Activated CD4-positive, alpha-beta memory T cell treated with anti-CD3 and anti-CD28 coated beads for 36 hours (primary cell): ENCODE measurements at regions not wholly inside any gene's neighbourhood (a gene's known extent, or its start where the extent isn't known, plus 50 kb on each side); places are given as distances from the start of the nearest gene placed in this dataset.
"Not testable (repeated sequence)": the region's sequence is repeated elsewhere in the genome, so short reads cannot be mapped to it uniquely, and the experiment has no call there.

ENCODE experiments used
- CTCF ChIA-PET: fragments of 350-600 bp; sonication (Branson Sonifier 250); formaldehyde crosslinking; loops from one replicate; lab custom pipeline; 2021; ENCODE audit warnings: antibody characterized with exemption, inconsistent platforms; lab: Charles Lee
- POLR2A ChIA-PET: fragments of 350-600 bp; sonication (Branson Sonifier 250); formaldehyde crosslinking; loops from one replicate; lab custom pipeline; 2021; ENCODE audit warnings: antibody characterized with exemption; lab: Charles Lee
- DNase-seq: peaks from one replicate; pipeline ENCODE4 v3.0.0-alpha.2; 2020
- H3K27ac Mint-ChIP-seq: one replicate; pipeline ENCODE4 v1.8.0; 2021; ENCODE audit warnings: mixed read lengths
- H3K27me3 Mint-ChIP-seq: one replicate; pipeline ENCODE4 v1.8.0; 2021; ENCODE audit warnings: mixed read lengths
- H3K36me3 Mint-ChIP-seq: one replicate; pipeline ENCODE4 v1.8.0; 2021; ENCODE audit warnings: mixed read lengths
- H3K4me1 Mint-ChIP-seq: one replicate; pipeline ENCODE4 v1.8.0; 2021; ENCODE audit warnings: low read depth, mixed read lengths
- H3K4me3 Mint-ChIP-seq: one replicate; pipeline ENCODE4 v1.8.0; 2021; ENCODE audit warnings: mild to moderate bottlenecking, mixed read lengths
- H3K9me3 Mint-ChIP-seq: one replicate; pipeline ENCODE4 v1.8.0; 2021; ENCODE audit warnings: mixed read lengths
- intact Hi-C: fragments of 100-400 bp; cut with micrococcal nuclease; formaldehyde crosslinking; loops from one replicate; pipeline ENCODE4 v1.15.1; 2023

DNA sequence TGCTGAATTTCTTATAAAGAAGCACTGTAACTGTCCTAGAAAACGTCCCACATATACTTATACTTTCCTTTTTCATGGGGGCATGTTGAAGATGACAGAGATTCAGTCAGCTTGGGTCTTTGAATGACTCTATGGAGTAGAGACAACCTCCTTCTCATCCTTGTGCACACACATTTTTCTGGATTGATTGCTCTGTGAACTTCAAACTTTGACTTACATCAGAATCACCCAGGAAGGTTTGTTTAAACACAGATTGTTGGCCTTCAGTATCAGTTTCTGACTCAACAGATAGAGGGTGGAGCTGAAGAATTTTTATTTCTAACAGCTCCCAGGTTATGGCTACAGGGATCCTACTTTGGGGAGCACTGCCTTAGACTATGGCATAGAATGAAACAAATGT, 97.6 kb upstream of the DGKB start:
- CTCF ChIA-PET = interaction anchor here (1.0 kb wide), 1 partner anchor 16 kb away, joined by 4 read pairs; no protein-coding TSS in a partner anchor

DNA sequence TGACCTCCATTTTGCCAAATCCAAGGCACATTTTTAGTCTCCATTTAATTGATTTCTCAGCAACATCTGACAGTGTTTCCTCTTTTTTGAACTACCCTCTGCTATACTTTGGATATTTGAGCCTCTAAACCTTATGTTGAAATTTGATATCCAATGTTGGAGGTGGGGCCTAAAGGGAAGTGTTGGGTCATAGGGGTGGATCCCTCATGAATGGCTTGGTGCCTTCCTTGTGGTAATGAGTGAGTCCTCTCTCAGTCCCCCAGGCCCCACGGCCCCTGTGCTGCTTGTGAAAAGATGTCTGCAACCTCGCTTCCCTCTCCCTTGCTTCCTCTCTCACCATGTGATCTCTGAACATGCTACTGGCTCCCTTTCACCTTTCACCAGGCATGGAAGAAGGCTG, 96.8 kb upstream of the DGKB start:
- Mint-ChIP-seq H3K9me3 (no peaks in the 10 kb centered on the region), H3K27me3 (no peaks in the 10 kb centered on the region), H3K36me3 (no peaks in the 10 kb centered on the region), H3K4me1 (no peaks in the 10 kb centered on the region), H3K27ac (no peak overlapping the region), H3K4me3 (no peak overlapping the region)
- CTCF ChIA-PET = no interaction called here
- POLR2A ChIA-PET = no interaction called here
- intact Hi-C loops = no loop called here
- no peak for DNase-seq

More for the DNA sequence above, 97.6 kb upstream of the DGKB start:
- DNase-seq = no peak
- Mint-ChIP-seq H3K36me3 (no peaks in the 10 kb centered on the region), H3K9me3 (no peaks in the 10 kb centered on the region), H3K27ac (no peak overlapping the region), H3K4me1 (no peaks in the 10 kb centered on the region), H3K27me3 (no peaks in the 10 kb centered on the region), H3K4me3 (no peak overlapping the region)
- POLR2A ChIA-PET = no interaction called here
- intact Hi-C loops = no loop called here

DNA sequence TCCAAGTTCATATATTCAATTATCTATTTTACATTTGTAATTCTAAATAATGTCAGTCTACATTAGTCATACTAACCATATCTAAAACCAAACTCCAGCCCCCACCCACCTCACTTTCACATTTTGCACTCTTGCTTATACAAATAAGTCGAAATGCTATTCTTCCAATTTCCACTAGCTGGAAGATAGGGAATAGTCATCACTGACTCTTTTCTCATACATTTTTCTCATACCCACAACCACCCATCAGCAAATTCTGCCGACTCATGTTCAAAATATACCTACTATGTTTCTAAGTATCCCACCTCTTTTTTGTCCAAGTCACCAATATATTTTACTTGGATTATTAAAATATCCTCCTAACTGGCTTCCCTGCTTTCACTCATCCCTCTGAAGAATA, 93.2 kb upstream of the DGKB start:
- Mint-ChIP-seq H3K4me3 (no peak overlapping the region), H3K4me1 (no peaks in the 10 kb centered on the region), H3K36me3 (no peaks in the 10 kb centered on the region), H3K9me3 (no peaks in the 10 kb centered on the region), H3K27ac (no peak overlapping the region), H3K27me3 (no peaks in the 10 kb centered on the region)
- no peak for DNase-seq
- ChIA-PET POLR2A (no interaction called here), CTCF (interaction anchor here (2.0 kb wide), 1 partner anchor 20 kb away, joined by 5 read pairs; no protein-coding TSS in a partner anchor)
- intact Hi-C loops = no loop called here

DNA sequence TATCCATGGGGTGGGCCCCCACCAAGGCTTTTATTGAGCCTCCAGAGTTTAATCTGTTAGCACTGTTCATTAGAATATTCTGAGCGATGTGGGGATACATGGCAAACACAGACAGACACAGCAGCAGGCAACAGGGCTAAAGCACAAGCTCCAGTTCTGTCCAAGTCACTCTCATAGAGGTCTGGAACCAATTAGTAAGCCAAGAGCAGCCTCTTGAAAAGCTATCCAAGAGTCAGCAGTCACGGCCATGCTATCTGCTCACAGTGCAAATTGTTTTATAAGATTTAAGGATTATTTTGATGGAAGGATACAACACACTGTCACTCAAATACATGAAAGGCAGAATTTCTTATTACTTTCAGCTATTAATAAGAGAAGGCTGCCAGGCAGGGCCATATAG, 86.4 kb upstream of the DGKB start:
- POLR2A ChIA-PET = no interaction called here
- Mint-ChIP-seq H3K27me3 (no peaks in the 10 kb centered on the region), H3K9me3 (no peaks in the 10 kb centered on the region), H3K4me3 (no peak overlapping the region), H3K36me3 (no peaks in the 10 kb centered on the region), H3K27ac (no peak overlapping the region), H3K4me1 (no peaks in the 10 kb centered on the region)
- CTCF ChIA-PET = no interaction called here
- intact Hi-C loops = no loop called here
- no peak for DNase-seq

DNA sequence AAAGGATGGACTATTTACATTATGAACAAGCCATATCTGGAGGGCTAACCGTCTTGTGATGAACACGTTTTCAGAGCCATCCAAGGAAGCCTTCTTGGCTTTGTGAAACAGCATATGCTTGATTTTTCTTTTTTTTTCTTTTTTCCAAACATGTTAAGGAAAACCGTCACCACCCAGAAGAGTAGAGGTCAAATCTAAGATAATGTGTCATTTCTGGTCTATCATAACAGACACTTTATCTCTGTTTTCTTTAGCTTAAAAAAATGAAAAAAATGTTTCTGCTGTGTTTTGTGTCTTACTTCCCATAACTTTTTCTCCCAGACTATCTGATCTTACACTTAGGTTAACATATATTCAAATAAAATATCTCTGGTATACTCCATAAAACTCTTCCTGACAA, 76.1 kb upstream of the DGKB start:
- DNase-seq = no peak
- Mint-ChIP-seq H3K4me1 (no peaks in the 10 kb centered on the region), H3K36me3 (no peaks in the 10 kb centered on the region), H3K27ac (no peak overlapping the region), H3K27me3 (no peaks in the 10 kb centered on the region), H3K9me3 (peaks cover 5% of the 10 kb centered on the region), H3K4me3 (no peak overlapping the region)
- POLR2A ChIA-PET = no interaction called here
- CTCF ChIA-PET = no interaction called here
- intact Hi-C loops = no loop called here

DNA sequence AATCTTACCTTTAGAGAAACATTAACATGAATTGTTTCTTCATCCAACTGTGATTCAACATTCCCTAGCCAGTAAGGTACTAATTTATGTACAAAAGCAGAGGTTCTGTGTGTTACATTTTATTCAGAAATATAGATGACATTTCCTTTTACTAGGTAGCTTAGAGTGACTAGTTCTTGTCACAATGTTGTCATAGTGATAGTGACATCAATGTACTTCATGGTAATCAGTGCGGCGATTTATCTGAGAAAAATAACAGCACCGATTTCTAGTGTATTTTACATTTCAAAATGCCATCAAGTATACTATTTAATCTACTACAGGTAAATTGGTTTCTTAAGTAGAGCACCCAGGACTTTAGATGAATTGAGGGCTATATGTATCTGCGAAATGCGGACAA, 72.1 kb upstream of the DGKB start:
- CTCF ChIA-PET = no interaction called here
- Mint-ChIP-seq H3K36me3 (no peaks in the 10 kb centered on the region), H3K4me3 (no peak overlapping the region), H3K9me3 (no peaks in the 10 kb centered on the region), H3K27ac (no peak overlapping the region), H3K4me1 (no peaks in the 10 kb centered on the region), H3K27me3 (no peaks in the 10 kb centered on the region)
- no peak for DNase-seq
- POLR2A ChIA-PET = no interaction called here
- intact Hi-C loops = no loop called here

DNA sequence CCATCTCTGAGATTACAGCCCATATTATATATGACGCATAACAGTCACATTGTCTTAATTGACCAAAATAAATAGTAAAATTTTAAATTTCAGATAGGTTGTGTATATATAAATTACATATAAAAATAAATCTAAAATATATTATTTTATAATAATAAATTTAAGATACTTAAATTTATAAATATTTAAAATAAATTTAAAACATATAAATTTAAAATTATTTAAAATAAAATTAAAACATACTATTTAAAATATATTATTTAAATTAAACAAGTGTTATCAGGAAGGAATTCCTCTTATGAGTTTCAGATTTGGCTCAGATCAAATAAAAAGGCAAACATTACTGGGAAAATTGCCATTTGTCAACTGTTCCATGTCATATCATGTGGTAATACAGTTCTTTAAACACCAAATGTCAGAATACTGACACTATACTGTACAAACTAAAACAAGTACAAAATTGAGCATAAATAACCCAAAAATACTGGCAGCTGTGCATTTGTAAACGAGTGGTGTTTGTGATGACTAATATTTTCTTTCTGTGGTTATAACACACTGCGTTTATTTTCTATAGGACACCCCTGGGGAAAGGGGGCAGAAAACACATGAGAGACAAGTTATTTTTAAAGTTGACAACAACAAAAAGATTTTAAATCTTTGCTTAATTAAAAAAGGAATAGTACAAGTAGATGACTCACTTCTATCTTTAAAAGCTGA, 71.3 kb upstream of the DGKB start:
- intact Hi-C loops = no loop called here
- POLR2A ChIA-PET = no interaction called here
- no peaks in the 10 kb centered on the region for H3K4me1 Mint-ChIP-seq

DNA sequence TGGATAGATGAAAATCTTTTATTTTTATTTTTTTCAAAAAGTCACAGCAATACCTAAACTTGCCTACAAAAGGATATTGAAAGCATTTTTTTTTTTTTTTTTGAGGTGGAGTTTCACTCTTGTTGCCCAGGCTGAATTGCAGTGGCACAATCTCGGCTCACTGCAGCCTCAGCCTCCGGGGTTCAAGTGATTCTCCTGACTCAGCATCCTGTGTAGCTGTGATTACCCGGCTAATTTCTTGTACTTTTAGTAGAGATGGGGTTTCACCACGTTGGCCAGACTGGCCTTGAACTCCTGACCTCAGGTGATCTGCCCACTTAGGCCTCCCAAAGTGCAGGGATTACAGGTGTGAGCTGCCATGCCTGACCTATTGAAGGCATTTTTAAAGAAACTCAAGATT, 69.1 kb upstream of the DGKB start:
- H3K4me3 Mint-ChIP-seq, H3K36me3 Mint-ChIP-seq, H3K27ac Mint-ChIP-seq, H3K4me1 Mint-ChIP-seq, H3K9me3 Mint-ChIP-seq, H3K27me3 Mint-ChIP-seq, DNase-seq, intact Hi-C loops, CTCF ChIA-PET, POLR2A ChIA-PET: not testable (repeated sequence)

More for the DNA sequence above, 71.3 kb upstream of the DGKB start:
- CTCF ChIA-PET = no interaction called here
- no peak overlapping the region for H3K4me3 Mint-ChIP-seq
- no peak overlapping the region for H3K27ac Mint-ChIP-seq
- no peak for DNase-seq
- H3K36me3 Mint-ChIP-seq = no peaks in the 10 kb centered on the region
- H3K27me3 Mint-ChIP-seq = no peaks in the 10 kb centered on the region
- H3K9me3 Mint-ChIP-seq = no peaks in the 10 kb centered on the region

DNA sequence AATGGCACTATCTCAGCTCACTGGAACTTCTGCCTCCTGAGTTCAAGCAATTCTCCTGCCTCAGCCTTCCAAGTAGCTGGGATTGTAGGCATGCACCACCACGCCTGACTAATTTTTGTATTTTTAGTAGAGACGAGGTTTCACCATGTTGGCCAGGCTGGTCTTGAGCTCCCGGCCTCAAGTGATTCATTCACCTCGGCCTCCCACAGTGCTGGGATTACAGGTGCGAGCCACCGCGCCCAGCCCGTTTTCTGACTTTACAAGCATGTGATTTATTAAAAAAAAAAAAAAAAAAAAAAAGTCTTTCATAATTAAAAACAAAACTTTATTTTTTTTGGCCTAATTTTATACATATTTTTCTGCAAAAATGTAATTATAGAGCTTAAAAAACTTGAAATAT, 64.8 kb upstream of the DGKB start:
- H3K36me3 Mint-ChIP-seq, H3K27ac Mint-ChIP-seq, DNase-seq, H3K4me1 Mint-ChIP-seq, intact Hi-C loops, POLR2A ChIA-PET, H3K4me3 Mint-ChIP-seq, CTCF ChIA-PET, H3K9me3 Mint-ChIP-seq, H3K27me3 Mint-ChIP-seq: not testable (repeated sequence)

DNA sequence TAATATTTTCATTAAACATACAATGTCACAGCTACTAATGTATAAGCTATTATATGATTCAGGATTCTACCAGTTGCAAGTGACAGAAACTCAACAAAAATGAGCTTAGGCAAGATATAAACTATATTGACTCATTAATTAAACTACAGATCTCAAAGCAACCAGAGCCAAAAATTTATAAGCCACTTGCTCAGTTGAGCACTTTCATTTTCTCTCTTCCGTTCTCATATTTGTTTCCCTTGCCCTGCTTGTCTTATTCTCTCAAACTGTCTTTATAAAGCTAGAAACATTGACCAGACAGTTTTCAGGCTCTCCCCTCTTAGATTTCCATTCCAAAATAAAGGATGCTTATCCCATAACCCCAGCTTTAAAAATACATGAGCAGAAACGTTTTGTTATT, 60.2 kb upstream of the DGKB start:
- no peaks in the 10 kb centered on the region for H3K4me1 Mint-ChIP-seq
- no peaks in the 10 kb centered on the region for H3K36me3 Mint-ChIP-seq
- CTCF ChIA-PET = no interaction called here
- no peak overlapping the region for H3K27ac Mint-ChIP-seq
- POLR2A ChIA-PET = no interaction called here
- intact Hi-C loops = no loop called here
- H3K4me3 Mint-ChIP-seq = no peak overlapping the region
- no peak for DNase-seq
- H3K27me3 Mint-ChIP-seq = no peaks in the 10 kb centered on the region
- H3K9me3 Mint-ChIP-seq = no peaks in the 10 kb centered on the region

DNA sequence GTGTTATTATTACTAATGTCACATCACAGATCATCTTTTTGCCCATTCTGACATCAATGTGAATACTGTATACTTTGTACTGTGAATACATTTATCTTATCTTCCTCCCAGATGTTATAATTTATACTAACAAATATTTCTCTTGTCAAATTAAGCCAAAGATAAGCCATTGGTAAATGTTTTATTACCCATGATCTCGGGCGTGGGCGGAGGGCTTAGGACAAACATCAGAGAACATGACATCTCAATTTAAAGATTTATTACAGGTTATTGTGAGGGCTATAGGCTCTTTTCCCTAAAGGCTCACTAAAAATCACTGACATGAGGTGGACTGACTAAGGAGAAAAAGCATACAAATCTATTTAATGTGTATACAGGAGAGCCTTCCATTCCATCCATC, 58.2 kb upstream of the DGKB start:
- Mint-ChIP-seq H3K27ac (no peak overlapping the region), H3K27me3 (no peaks in the 10 kb centered on the region), H3K36me3 (no peaks in the 10 kb centered on the region), H3K4me3 (no peak overlapping the region), H3K4me1 (no peaks in the 10 kb centered on the region), H3K9me3 (no peaks in the 10 kb centered on the region)
- intact Hi-C loops = no loop called here
- ChIA-PET POLR2A (no interaction called here), CTCF (no interaction called here)
- DNase-seq = no peak

DNA sequence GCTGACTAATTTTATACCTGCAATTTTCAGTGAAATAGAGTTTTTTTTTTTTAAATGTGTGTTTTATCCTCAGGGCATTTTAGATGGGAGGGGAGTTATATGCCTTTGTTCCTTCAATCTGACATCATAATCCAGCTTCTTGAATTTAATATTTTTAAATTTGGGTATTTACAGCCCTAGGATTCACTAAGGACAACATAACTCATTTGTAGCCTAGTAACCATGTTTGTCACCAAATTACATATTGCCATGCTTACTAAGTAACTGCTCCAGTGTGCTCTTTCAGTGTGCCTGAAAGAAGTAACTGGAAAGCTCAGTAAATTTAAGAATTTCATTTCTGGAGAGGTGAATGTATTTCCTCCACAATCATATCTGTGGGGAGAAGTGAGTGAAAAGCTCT, 56.8 kb upstream of the DGKB start:
- H3K36me3 Mint-ChIP-seq = no peaks in the 10 kb centered on the region
- no peak overlapping the region for H3K27ac Mint-ChIP-seq
- H3K9me3 Mint-ChIP-seq = no peaks in the 10 kb centered on the region
- H3K4me1 Mint-ChIP-seq = no peaks in the 10 kb centered on the region
- intact Hi-C loops = no loop called here
- no peaks in the 10 kb centered on the region for H3K27me3 Mint-ChIP-seq
- no peak for DNase-seq
- ChIA-PET CTCF (no interaction called here), POLR2A (no interaction called here)
- H3K4me3 Mint-ChIP-seq = no peak overlapping the region

DNA sequence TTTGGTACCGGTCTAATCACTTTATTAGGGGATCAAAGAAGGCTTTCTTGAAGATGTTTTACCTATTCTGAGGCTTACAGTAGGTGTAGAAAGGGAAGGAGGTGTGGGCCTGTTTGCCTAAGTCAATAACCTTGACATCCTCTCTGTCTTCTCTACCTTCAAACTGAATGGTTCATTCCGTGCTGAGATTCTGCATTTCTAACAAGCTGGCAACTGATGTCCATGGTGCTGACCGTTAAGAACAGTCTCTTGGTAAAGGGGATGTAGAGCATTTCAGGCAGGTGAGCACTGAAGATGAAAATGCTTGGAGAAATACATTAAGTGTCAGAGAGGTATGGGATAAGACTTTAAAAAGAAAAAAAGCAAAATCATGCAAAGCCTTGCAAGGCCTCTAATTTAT, 51.5 kb upstream of the DGKB start:
- Mint-ChIP-seq H3K27ac (no peak overlapping the region), H3K4me3 (no peak overlapping the region), H3K4me1 (no peaks in the 10 kb centered on the region), H3K36me3 (no peaks in the 10 kb centered on the region), H3K9me3 (no peaks in the 10 kb centered on the region), H3K27me3 (no peaks in the 10 kb centered on the region)
- intact Hi-C loops = no loop called here
- ChIA-PET CTCF (no interaction called here), POLR2A (no interaction called here)
- no peak for DNase-seq
